CD14-positive monocyte (primary cell): ENCODE measurements at regions not wholly inside any gene's neighbourhood (a gene's known extent, or its start where the extent isn't known, plus 50 kb on each side); places are given as distances from the start of the nearest gene placed in this dataset.

Experiments used
- DNase-seq, 3 donors: peaks; one replicate each; pipeline ENCODE4 v3.0.0-alpha.2; 2011 to 2022
- H2AFZ ChIP-seq: 2 replicates; pipeline ENCODE4 v1.6.0; 2012; ENCODE audit warnings: mild to moderate bottlenecking, low read depth, low read length, inconsistent platforms; ENCODE audit not compliant: insufficient read depth, poor library complexity, severe bottlenecking
- H3K27ac ChIP-seq, 2 donors: 1 replicate in 1 of 2; 2 replicates in 1 of 2; pipeline ENCODE4 v1.5.1; 2012 to 2013; ENCODE audit warnings: low read length in 2 of 2, control low read depth in 1 of 2, inconsistent platforms in 1 of 2, low read depth in 1 of 2, mild to moderate bottlenecking in 1 of 2
- H3K27me3 ChIP-seq, 2 donors: one replicate each; pipeline versions ENCODE4 v1.6.0 to v1.6.1; 2011 to 2013; ENCODE audit warnings: low read length in 2 of 2; ENCODE audit not compliant: control insufficient read depth in 2 of 2, insufficient read depth in 2 of 2
- H3K36me3 ChIP-seq, 2 donors: replicated peaks in 1 of 2; 1 replicate in 1 of 2; 2 replicates in 1 of 2; pipeline versions ENCODE4 v1.5.1 to v1.6.1; 2012 to 2013; ENCODE audit warnings: low read length in 2 of 2, control low read depth in 1 of 2, inconsistent platforms in 1 of 2, mild to moderate bottlenecking in 1 of 2; ENCODE audit not compliant: insufficient read depth in 2 of 2, control insufficient read depth in 1 of 2
- H3K4me1 ChIP-seq, 2 donors: 1 replicate in 1 of 2; 2 replicates in 1 of 2; pipeline versions ENCODE4 v1.5.1 to v1.6.1; 2012 to 2013; ENCODE audit warnings: low read length in 2 of 2, control low read depth in 1 of 2, inconsistent platforms in 1 of 2, mild to moderate bottlenecking in 1 of 2, moderate library complexity in 1 of 2; ENCODE audit not compliant: insufficient read depth in 2 of 2, control insufficient read depth in 1 of 2
- H3K4me2 ChIP-seq: replicated peaks from 2 replicates; pipeline ENCODE3; 2012; ENCODE audit warnings: low read length, moderate library complexity, mild to moderate bottlenecking; ENCODE audit not compliant: poor library complexity, severe bottlenecking; ENCODE audit errors: extremely low read depth
- H3K4me3 ChIP-seq, 3 experiments: fragments of 200-600 bp in 1 of 3; sonication (generic) in 1 of 3; replicated peaks in 1 of 3; 1 replicate in 2 of 3; 2 replicates in 1 of 3; pipeline ENCODE4 v1.5.1; 2011 to 2013; ENCODE audit warnings: low read length in 3 of 3, mild to moderate bottlenecking in 3 of 3, control low read depth in 2 of 3, low read depth in 2 of 3, inconsistent platforms in 1 of 3, moderate library complexity in 1 of 3
- H3K79me2 ChIP-seq: 2 replicates; pipeline ENCODE4 v1.6.0; 2012; ENCODE audit warnings: mild to moderate bottlenecking, control low read depth, inconsistent platforms, low read length, moderate library complexity; ENCODE audit not compliant: insufficient read depth
- H3K9ac ChIP-seq: 2 replicates; pipeline ENCODE4 v1.6.0; 2017; ENCODE audit warnings: low read length, mild to moderate bottlenecking; ENCODE audit not compliant: insufficient read depth, poor library complexity, severe bottlenecking
- H3K9me3 ChIP-seq, 2 donors: replicated peaks in 1 of 2; 1 replicate in 1 of 2; 2 replicates in 1 of 2; pipeline versions ENCODE4 v1.5.1 to v1.6.1; 2012 to 2013; ENCODE audit warnings: low read length in 2 of 2, control low read depth in 1 of 2; ENCODE audit not compliant: control insufficient read depth in 1 of 2, insufficient read depth in 1 of 2
- H4K20me1 ChIP-seq: 2 replicates; pipeline ENCODE4 v1.6.0; 2012; ENCODE audit warnings: mild to moderate bottlenecking, low read length, control low read depth, moderate library complexity; ENCODE audit not compliant: insufficient read depth
- H3K27ac Mint-ChIP-seq, 7 donors: one replicate each; pipeline ENCODE4 v1.8.0; 2020; ENCODE audit warnings: mild to moderate bottlenecking in 7 of 7, mixed read lengths in 7 of 7, moderate library complexity in 6 of 7, inconsistent platforms in 2 of 7
- H3K27me3 Mint-ChIP-seq, 3 donors: one replicate each; pipeline ENCODE4 v1.8.0; 2021 to 2022; ENCODE audit warnings: low read depth in 3 of 3, mild to moderate bottlenecking in 3 of 3, mixed read lengths in 3 of 3, moderate library complexity in 3 of 3, inconsistent platforms in 1 of 3
- H3K36me3 Mint-ChIP-seq, 2 donors: one replicate each; pipeline ENCODE4 v1.8.0; 2020; ENCODE audit warnings: mixed read lengths in 2 of 2, inconsistent platforms in 1 of 2, mild to moderate bottlenecking in 1 of 2
- H3K4me1 Mint-ChIP-seq: one replicate; pipeline ENCODE4 v1.8.0; 2020; ENCODE audit warnings: mild to moderate bottlenecking, mixed read lengths
- H3K4me3 Mint-ChIP-seq, 2 donors: one replicate each; pipeline ENCODE4 v1.8.0; 2020; ENCODE audit warnings: mild to moderate bottlenecking in 2 of 2, mixed read lengths in 2 of 2, moderate library complexity in 1 of 2
- H3K9me3 Mint-ChIP-seq, 7 donors: one replicate each; pipeline ENCODE4 v1.8.0; 2020 to 2022; ENCODE audit warnings: mixed read lengths in 7 of 7, mild to moderate bottlenecking in 6 of 7, moderate library complexity in 6 of 7, inconsistent platforms in 2 of 7
- CTCF ChIP-seq: fragments of 200-600 bp; IDR thresholded peaks from one replicate; pipeline ENCODE4 v1.8.0; 2022; ENCODE audit warnings: antibody characterized with exemption, mild to moderate bottlenecking
- WGBS: methylation state at CpG from one replicate; pipeline ENCODE4 v1.1.5; 2013; ENCODE audit warnings: missing lambda C conversion rate; ENCODE audit not compliant: insufficient coverage; 5-methylcytosine and 5-hydroxymethylcytosine counted together
- intact Hi-C, 2 donors: fragments of 100-400 bp; cut with micrococcal nuclease; formaldehyde crosslinking; loops; one replicate each; pipeline versions ENCODE4 v1.15.0 to v1.15.1; 2023

- Histone ChIP-seq H3K9me3 (peaks cover 8 to 12% of the 10 kb centered on the region in 2 donors), H3K4me2 (no peak overlapping the region), H3K9ac (no peak overlapping the region), H3K4me1 (peaks cover 47 to 50% of the 10 kb centered on the region in 2 donors), H2AFZ (no peak overlapping the region), H3K79me2 (no peaks in the 10 kb centered on the region), H3K27ac (peak overlapping the region in 1 of 2 donors; percentile 55), H3K27me3 (no peaks in the 10 kb centered on the region), H3K36me3 (no peaks in the 10 kb centered on the region), H4K20me1 (no peaks in the 10 kb centered on the region), H3K4me3 (no peak overlapping the region)
- no CpG with 5 or more reads among the region's 3 CpGs for WGBS
- Mint-ChIP-seq H3K27ac (peak overlapping the region in 5 of 7 donors; percentile 36 to 59 (median 47)), H3K4me1 (peaks cover 53% of the 10 kb centered on the region), H3K4me3 (no peak overlapping the region), H3K27me3 (peaks cover 0 to 2% (median 0%) of the 10 kb centered on the region in 3 donors), H3K36me3 (peaks cover 0 to 3% of the 10 kb centered on the region in 2 donors), H3K9me3 (peaks cover 9 to 13% (median 11%) of the 10 kb centered on the region in 7 donors)
- TF ChIP-seq CTCF: no peak
- peak in 2 of 3 donors; percentile 15 to 55 for DNase-seq
- intact Hi-C loops: loop anchor here in 1 of 2 donors (5.0 kb wide), 1 partner anchor 35 kb away; no protein-coding TSS in a partner anchor
Observed at GRCh38 chr3:59246719-59247401, 197.0 kb upstream of the CFAP20DC start.

DNA sequence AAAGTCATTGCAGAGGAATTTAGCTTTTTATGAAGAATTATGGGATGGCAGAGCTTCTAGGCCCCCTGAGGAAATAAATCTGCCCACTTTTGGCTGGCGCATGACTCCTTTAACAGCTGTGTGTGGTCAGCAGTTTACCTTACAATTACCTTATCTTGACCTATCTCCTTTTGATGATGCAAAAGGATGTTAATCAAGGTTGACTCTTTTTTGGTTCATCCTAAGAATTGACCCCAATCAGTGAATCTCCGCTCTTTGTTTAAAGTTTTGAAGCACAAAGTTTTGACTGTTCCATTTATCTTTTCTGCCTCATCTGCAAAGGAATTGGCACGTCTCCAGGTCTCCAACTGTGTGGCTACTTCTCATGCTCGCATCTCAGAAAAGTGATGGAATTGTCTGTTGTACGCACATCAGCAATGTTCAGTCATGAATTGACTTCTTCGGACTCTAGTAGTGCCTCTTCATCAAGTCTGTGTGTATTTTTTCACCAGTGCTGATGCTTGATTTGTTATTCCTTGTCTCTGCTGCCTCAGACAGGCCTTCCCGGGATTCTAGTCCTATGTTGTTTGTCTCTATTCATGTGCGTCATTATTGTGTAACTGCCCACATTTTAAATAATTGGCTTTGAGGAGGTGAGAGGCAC, 196.2 kb upstream of the CFAP20DC start:
- H3K4me1 ChIP-seq: peaks cover 47 to 51% of the 10 kb centered on the region in 2 donors
- DNase-seq: no peak
- H3K36me3 Mint-ChIP-seq: peaks cover 0 to 3% of the 10 kb centered on the region in 2 donors
- TF ChIP-seq CTCF: no peak
- H3K79me2 ChIP-seq: no peaks in the 10 kb centered on the region
- no peaks in the 10 kb centered on the region for H3K27me3 ChIP-seq
- no peaks in the 10 kb centered on the region for H4K20me1 ChIP-seq
- H3K27ac Mint-ChIP-seq: peak overlapping the region in 4 of 7 donors; percentile 14 to 59 (median 50)
- H3K4me3 ChIP-seq: no peak overlapping the region
- peaks cover 0 to 2% (median 0%) of the 10 kb centered on the region in 3 donors for H3K27me3 Mint-ChIP-seq
- peaks cover 53% of the 10 kb centered on the region for H3K4me1 Mint-ChIP-seq
- intact Hi-C loops: loop anchor here in 1 of 2 donors (5.0 kb wide), 1 partner anchor 36 kb away; no protein-coding TSS in a partner anchor
- H3K4me3 Mint-ChIP-seq: no peak overlapping the region
- H3K9me3 ChIP-seq: peaks cover 8 to 12% of the 10 kb centered on the region in 2 donors
- no peak overlapping the region for H3K4me2 ChIP-seq
- 100% methylated on average over 3 of the region's 8 CpGs for WGBS
- peaks cover 10 to 16% (median 11%) of the 10 kb centered on the region in 7 donors for H3K9me3 Mint-ChIP-seq
- H2AFZ ChIP-seq: no peak overlapping the region
- no peak overlapping the region for H3K9ac ChIP-seq
- H3K27ac ChIP-seq: peak overlapping the region in 1 of 2 donors; percentile 55
- H3K36me3 ChIP-seq: no peaks in the 10 kb centered on the region
